NCI-H460 (cell line): ENCODE measurements at regions not wholly inside any gene's neighbourhood (a gene's known extent, or its start where the extent isn't known, plus 50 kb on each side); places are given as distances from the start of the nearest gene placed in this dataset.
"Not testable (repeated sequence)": the region's sequence is repeated elsewhere in the genome, so short reads cannot be mapped to it uniquely, and the experiment has no call there.

ENCODE experiments used
- DNase-seq: peaks from one replicate; pipeline ENCODE4 v3.0.0-alpha.2; 2016; ENCODE audit warnings: low read depth; ENCODE audit errors: extremely low read depth

DNA sequence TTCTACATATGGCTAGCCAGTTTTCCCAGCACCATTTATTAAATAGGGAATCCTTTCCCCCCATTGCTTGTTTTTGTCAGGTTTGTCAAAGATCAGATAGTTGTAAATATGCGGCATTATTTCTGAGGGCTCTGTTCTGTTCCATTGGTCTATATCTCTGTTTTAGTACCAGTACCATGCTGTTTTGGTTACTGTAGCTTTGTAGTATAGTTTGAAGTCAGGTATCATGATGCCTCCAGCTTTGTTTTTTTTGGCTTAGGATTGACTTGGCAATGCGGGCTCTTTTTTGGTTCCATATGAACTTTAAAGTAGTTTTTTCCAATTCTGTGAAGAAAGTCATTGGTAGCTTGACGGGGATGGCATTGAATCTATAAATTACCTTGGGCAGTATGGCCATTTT, 60.0 kb upstream of the GPC3 start:
- DNase-seq, result not testable (repeated sequence)

DNA sequence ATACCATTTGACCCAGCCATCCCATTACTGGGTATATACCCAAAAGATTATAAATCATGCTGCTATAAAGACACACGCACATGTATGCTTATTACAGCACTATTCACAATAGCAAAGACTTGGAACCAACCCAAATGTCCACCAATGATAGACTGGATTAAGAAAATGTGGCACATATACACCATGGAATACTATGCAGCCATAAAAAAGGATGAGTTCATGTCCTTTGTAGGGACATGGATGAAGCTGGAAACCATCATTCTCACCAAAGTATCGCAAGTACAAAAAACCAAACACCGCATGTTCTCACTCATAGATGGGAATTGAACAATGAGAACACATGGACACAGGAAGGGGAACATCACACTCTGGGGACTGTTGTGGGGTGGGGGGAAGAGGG, 81.7 kb upstream of the GPC3 start:
- DNase-seq, result not testable (repeated sequence)

DNA sequence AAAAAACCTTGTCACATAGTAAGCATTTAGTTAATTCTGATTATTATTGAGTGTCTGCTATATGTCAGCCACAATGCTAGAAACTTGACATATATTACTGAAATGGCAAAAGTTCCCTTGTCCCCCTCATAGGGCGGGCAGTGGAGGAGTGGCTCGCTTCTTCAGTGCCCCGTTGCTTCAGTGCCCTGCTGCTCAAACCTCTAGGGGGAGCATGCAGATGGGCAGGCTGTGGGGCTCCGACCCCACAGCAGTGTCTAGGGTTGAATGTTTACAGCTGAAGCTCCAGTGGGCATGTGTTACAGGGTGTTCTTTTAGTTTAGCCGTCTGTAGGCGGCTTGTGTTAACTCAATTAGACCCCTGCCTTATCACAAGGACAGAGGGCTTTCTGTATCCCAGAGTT, 86.5 kb upstream of the GPC3 start:
- not testable (repeated sequence) for DNase-seq

DNA sequence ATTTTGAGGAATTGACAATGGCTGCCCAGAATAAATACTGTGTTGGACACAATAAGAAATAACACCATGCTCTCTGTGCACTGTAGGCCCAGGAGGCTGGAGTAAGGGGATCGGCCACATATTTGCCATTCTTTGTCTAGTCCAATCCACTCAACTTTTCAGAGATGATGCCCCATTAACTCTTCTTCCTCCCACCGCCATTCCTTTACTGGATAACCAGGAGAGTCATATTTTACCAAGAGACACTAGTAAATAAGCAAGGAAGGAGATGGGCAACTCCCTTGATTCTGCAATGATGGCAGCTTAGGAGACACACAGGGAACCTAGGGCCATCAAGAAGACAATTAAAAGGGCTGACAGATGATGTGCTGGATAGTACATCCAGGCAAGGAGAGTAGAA, 87.9 kb upstream of the GPC3 start:
- no peak for DNase-seq

DNA sequence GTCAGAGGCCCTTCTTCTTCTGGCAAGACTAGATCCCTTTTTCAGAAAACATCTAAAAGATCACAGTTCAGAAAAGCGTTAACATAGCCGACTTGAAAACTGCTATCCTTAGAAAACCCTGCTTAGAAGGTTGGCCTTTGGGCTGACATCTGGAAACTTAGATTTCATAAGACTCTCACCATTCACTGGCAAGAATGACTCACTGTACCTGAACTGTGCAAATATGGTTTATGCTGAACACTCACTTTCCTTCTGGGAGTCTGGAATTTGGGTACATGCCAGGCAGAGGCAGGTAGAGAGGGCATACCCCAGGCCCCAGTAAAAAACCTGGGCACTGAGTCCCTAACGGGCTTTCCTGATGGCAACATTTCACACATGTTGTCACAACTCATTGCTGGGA, 88.8 kb upstream of the GPC3 start:
- no peak for DNase-seq

DNA sequence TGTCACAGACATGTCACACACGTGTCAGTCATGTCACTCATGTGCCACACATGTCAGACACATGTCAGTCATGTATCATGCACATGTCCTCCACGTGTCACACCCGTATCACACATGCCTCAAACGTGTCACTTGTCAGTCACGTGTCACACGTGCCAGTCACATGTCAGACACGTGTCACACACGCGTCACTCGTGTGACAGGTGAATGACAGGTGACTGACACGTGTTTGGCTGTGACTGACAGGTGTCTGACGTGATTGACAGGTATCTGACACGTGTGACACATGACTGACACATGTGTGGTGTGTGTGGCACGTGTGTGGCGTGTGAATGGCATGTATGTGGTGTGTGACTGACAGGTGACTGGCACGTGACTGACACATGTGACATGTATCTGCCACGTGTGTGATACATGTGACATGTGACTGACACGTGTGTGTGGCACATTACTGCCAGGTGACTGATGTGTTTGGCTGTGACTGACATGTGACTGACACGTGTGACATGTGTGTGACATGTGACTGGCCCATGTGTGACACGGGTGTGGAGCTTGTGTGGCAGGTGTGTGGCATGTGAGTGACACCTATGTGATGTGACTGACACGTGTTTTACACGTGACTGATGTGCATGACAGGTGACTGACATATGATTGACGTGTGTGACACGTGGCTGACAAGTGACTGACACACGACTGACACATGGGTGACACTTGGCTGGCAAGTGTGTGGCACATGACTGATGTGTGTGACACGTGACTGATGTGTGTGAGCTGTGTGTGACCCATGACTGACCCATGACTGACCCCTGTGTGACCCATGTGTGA, 90.7 kb upstream of the GPC3 start:
- DNase-seq, result no peak

DNA sequence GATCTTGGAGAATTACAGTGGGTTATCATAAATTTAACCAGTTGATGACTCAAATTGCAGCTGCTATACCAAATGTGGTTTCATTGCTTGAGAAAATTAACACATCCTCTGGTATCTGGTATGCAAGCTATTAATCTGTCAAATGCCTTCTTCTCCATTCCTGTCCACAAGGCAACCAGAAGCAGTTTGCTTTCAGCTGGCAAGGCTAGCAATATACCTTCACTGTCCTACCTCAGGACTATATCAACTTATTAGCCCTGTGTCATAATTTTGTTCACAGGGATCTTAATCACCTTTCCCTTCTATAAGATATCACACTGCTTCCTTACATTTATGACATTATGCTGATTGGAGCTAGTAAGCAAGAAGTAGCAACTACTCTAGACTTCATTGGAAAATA, 110.0 kb upstream of the GPC3 start:
- DNase-seq, result no peak

DNA sequence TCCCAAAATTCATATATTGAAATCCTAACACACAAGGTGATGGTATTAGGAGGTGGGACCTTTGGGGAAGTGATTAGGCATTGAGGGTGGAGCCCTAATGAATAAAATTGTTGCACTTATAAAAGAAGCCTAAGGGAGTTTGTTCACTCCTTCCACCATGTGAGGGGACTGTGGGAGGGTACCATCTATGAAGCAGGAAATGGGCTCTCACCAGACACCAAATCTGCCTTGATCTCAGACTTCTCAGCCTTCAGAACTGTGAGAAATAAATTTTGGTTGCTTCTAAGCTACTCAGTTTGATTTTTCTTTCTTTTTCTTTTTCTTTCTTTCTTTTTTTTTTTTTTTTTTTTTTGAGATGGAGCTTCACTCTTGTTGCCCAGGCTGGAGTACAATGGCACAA, 116.2 kb upstream of the GPC3 start:
- no peak for DNase-seq

DNA sequence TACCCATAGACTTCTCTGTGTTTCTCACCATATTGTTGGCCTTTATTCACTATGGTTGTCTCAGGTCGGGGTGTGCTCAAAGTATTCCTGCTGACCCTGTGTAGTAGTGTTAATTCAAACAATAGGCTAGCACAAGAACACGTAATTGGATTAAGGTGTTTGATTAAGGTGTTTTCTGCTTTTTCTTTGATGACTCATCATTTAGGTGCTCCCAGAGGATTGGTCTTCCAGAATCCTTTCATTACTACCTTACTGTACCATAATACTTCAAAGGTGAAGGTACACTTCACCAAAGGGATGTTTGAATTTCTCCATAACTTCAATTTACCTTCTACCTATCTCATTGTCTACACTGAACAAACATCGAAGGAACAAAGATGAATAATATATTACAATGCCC, 121.7 kb upstream of the CCDC160 start:
- no peak for DNase-seq

DNA sequence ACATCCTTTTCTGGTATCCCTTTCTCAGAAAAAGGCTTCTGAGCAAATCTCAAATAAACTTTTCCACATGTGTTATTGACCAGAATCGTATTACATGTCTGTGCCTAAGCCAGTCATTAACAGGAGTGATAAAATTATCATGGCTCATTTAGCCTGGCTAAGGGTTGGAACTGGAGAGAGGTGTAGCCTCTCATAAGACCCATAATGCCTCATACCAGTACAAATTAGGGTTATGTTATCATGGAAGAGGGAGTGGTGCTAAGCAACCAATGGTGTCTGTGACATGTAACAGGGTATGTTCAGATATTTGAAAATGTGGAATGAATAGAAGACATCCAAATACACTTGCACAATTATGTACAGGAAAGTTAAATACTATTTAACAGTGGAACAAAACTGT, 99.6 kb upstream of the CCDC160 start:
- DNase-seq, result no peak

DNA sequence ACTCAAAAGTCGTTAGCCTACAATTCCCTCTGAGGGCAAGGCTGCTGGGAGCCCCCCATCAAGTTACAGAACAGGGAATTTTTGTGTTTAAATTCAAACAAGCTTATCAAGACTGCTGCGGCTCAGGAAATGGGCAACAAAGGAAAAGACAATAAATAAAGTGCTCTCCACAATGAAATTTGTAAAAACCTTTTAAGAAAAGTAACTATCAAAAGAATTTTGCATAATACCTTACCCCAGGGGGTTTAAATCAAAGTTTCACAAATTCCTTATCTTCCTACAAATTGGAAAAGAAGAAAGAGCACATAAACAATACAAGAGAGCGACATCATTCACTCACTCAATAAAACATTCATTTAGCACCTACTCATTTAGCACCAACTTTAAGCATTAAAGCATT, 97.9 kb upstream of the CCDC160 start:
- no peak for DNase-seq

DNA sequence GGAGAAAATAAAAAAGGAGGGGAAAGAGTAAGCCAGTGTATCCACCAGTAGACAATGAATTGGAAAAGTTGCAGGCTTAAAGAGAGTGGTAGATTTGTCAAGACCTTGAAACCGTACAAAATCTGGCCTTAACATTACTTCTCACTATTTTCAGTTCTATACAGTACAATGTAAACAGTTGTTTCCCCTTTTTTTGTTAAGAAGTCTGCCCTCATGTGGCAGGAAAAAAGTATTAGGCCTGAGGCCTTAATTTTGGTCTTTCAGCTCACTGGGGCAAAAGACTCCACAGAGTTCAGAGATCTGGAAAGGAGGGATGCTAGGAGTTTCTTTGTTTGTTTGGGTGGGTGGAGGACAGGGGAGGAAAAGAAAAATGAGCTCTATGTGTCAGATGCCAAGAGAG, 92.8 kb upstream of the CCDC160 start:
- peak; percentile 1 for DNase-seq

DNA sequence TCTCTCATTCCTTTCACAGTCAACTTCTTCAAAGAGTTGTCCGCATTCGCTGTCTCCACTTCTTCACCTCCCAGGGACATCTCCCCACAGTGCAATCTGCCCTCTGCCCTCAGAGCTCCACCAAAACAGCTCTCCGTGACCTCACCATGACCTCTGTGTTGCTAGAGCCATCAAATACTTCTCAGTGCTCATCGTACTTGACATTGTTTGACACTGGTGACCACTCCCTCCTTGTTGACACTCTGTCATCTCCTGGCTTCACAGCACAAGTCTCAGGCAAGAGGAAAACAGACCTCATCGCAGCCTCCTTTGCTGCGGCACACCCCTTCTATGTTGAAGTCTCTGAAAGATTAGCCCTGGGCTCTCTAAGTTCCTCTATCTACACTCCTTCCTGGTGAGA, 90.5 kb upstream of the CCDC160 start:
- DNase-seq, result no peak

DNA sequence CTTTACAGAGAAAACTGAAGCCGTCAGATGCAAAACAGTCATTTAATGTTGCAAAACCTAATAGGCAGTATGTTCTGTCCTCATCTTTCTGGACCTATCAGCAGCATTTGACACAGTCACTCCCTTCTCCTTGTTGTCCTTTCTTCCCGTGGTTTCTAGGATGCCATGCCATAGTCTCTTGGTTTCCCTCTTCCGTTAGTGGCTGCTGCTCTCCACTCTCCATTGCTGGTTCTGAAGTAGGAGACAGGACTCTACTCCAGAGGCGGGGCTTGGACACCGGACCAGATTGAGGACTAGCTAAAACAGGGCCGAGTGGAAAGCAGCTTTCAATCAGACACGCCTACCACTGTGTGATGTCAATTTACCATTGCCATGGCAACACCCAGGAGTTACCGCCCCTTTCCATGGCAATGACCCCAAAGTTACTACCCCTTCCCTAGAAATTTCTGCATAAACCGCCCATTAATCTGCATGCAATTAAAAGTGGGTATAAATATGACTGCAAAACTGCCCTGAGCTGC, 88.8 kb upstream of the CCDC160 start:
- DNase-seq, result no peak

DNA sequence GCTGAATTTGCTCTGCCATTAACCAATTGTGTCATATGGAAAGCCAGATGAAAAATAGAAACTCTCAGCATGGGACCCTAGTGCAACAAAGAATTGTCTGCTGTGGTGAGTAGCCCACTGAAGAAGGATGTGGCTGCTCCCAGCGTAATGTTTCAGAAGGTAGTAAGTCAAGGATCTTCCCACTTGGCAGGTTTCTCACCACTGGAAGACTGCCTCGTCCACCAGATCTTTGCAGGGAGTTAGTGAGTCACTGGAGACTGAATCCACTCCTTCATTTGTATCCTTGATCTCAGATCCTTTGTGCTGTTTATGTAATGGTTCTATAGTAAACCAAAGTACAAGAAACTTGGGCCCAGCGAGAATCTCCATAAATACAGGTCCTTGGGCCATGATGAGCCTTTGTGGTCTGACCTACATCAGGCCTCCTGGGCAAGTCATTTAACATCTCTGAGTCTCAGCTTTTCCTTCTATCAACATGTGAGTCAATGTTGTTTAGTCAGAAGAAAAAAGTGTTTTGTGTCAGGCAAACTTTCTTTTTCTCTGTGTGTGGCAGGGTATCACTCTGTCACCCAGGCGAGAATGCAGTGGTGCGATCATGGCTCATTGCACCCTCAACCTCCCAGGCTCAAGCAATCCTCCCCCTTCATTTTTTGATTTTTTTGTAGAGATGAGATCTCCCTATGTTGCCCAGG, 78.0 kb upstream of the CCDC160 start:
- DNase-seq, result no peak

DNA sequence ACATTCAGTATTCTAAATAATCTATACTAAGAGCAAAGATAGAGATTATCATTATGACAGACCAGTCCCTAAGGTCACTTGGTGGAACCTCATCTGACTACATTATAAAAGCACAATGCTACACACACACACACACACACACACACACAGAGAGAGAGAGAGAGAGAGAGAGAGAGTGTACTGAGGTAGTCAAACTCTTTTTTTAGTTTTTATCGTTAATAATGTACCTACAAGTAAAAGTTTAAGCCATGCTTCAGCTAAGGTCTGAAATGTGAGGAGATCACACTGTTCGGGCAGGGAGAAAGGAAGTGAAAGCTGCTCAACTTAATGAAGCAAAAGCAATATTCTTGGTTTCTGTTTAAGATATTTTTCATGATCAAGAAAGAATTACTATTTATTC, 75.8 kb upstream of the CCDC160 start:
- no peak for DNase-seq

DNA sequence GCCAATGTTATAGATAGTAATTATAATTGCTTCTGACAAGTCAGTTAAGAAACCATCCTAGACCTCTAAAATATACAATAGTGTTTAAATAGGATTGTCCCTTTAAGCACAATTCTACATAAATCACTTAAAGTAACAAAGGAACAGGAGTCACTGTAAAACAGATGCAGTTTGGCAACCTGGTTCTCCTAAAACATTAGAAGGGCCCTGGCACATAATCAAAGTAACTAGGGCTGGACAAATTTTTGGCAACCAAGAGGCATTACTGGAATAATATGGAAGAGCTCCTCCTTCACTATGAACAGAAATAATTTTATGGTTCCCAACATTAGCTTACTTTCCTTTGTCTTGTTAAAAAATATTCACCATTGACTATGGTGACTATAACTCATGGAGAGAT, 75.0 kb upstream of the CCDC160 start:
- DNase-seq, result no peak

DNA sequence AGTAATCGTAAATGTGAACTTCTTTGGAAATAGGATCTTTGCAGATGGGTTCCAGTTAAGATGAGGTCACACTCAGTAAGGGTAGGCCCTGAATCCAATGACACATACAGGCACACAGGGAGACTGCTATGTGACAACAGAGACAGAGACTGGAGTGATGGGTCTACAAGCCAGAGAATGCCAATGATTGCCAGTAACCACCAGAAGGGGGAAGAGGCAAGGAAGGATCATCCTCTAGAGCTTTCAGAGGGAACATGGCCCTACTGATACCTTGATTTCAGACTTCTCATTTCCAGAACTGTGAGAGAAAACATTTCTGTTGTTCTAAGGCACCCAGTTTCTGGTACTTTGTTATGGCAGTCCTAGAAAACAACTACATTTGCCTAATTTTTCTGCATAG, 73.1 kb upstream of the CCDC160 start:
- no peak for DNase-seq

DNA sequence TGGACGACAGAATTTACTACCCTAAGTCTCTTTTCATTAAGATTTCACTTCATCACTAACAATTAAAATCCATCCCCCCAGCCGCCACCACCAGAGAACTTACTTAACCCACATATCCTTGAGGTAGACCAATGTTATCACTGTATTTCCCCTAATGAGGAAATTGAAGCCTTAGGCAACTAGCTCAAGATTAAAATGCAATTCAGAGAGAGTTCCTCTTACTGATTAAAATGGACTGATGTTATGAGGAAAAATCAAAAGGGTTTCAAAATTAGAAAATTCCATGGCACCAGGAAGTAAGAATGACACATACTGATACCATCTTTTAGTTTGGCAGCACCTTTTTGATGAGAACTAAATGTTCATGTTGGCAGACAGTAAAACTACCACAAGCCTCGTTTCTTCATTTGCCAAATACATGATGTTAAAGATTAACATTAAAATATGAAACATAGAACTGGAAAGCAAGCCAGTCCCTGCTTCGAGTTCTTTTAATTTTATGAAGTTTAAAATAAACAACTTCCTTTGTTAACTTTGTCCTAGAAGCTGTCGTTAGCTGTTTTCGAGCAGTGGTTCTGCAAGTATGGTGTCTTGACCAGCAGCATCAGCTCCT, 69.3 kb upstream of the CCDC160 start:
- DNase-seq, result no peak

DNA sequence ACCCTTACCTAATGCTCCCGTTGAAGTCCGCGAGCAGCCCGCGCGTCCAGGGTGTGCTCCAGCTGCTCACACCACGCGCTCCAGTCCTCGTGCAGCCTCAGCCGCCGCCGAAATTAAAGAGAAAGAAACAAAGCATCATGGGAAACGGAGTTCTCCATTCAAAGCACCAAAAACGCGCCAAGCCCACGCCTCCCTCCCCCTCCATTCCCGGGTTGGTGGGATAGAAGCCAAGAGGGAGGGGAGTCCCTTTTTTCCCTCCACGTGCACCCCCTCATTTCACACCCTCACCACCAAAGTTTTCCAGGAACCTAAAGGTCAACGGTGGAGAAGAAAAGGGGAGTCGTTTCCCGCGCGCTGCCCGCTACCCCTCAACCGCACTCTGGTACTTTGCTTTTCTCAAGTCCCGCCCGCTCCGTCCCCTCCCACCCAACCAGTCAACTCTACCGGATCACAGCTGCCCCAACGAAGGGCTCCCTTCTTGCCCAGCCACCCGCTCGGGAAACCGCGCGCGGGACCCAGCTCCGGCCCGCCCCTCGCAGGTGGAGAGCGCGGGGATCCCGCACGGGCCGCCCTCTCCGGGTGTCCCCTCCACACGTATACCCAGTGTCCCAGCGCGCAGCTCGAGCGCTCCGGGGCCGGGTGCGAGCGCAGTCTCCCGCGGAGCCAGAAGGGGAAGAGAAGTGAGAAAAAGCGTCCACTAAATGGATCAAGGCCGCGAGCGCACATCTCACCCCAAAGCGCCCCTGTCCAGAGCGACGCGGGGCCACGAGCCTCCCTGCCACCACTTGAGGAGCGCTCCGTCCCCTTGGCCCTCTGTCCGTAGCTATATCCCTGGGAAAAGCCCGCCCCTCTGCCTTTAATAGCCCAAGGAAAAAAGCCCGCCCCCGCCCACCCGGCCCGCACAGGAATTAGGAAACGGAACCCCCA, 65.1 kb upstream of the CCDC160 start:
- DNase-seq, result no peak
